Esophagus squamous epithelium (tissue), 5 donors: ENCODE measurements at regions not wholly inside any gene's neighbourhood (a gene's known extent, or its start where the extent isn't known, plus 50 kb on each side); places are given as distances from the start of the nearest gene placed in this dataset.

Experiments
- DNase-seq: peaks from one replicate; lab custom pipeline; 2025; lab: John Stamatoyannopoulos, UW
- H3K27ac ChIP-seq, 4 donors: fragments of 200-600 bp; sonication (generic); one replicate each; pipeline ENCODE4 v1.5.1; 2016 to 2019; ENCODE audit warnings: mild to moderate bottlenecking in 1 of 4
- H3K27me3 ChIP-seq, 4 donors: fragments of 200-600 bp; sonication (generic); 1 replicate in 3 of 4; 2 replicates in 1 of 4; pipeline versions ENCODE4 v1.5.1 to v1.6.0; 2017 to 2021; ENCODE audit warnings: antibody characterized with exemption in 1 of 4
- H3K36me3 ChIP-seq, 3 donors: fragments of 200-600 bp; sonication (generic); one replicate each; pipeline ENCODE4 v1.5.1; 2016 to 2019
- H3K4me1 ChIP-seq, 3 donors: fragments of 200-600 bp; sonication (generic); one replicate each; pipeline ENCODE4 v1.5.1; 2017 to 2019
- H3K4me3 ChIP-seq, 4 donors: fragments of 200-600 bp; sonication (generic); 1 replicate in 3 of 4; 2 replicates in 1 of 4; pipeline ENCODE4 v1.5.1; 2016 to 2019; ENCODE audit warnings: mild to moderate bottlenecking in 2 of 4, moderate library complexity in 1 of 4
- H3K9me3 ChIP-seq, 3 donors: fragments of 200-600 bp; sonication (generic); one replicate each; pipeline ENCODE4 v1.5.1; 2016 to 2019
- CTCF ChIP-seq, 6 experiments: fragments of 450-650 bp in 4 of 6; fragments of 200-600 bp in 2 of 6; sonication (generic) in 2 of 6; IDR thresholded peaks; one replicate each; pipeline ENCODE4 v1.5.1; 2016 to 2019; ENCODE audit warnings: antibody characterized with exemption in 6 of 6, mild to moderate bottlenecking in 4 of 6, moderate library complexity in 4 of 6
- POLR2A ChIP-seq, 4 donors: fragments of 450-650 bp; IDR thresholded peaks; one replicate each; pipeline ENCODE4 v1.6.1; 2017; ENCODE audit warnings: antibody characterized with exemption in 4 of 4, mild to moderate bottlenecking in 4 of 4, moderate library complexity in 3 of 4
- WGBS, 2 donors: methylation state at CpG; one replicate each; pipeline ENCODE4 v1.1.5; 2018; 5-methylcytosine and 5-hydroxymethylcytosine counted together
- intact Hi-C: fragments of 100-400 bp; cut with DNase I; formaldehyde crosslinking; loops from one replicate; pipeline ENCODE4 v1.15.0; 2022
- donor health status: DM: yes; HTN: yes; CAD: no.

GRCh38 chrY:20997355-20997754, 241.4 kb downstream of the RPS4Y2 start:
- H3K9me3 ChIP-seq = no peaks in the 10 kb centered on the region
- intact Hi-C loops = no loop called here
- H3K4me1 ChIP-seq = no peaks in the 10 kb centered on the region
- 80% methylated on average over 1 of the region's 2 CpGs; no CpG with 5 or more reads in 1 of the 2 donors for WGBS, 2 donors
- H3K36me3 ChIP-seq = no peaks in the 10 kb centered on the region
- no peak overlapping the region for H3K4me3 ChIP-seq
- no peak overlapping the region for H3K27ac ChIP-seq
- DNase-seq = no peak
- H3K27me3 ChIP-seq = no peaks in the 10 kb centered on the region
- TF ChIP-seq CTCF (IDR thresholded peaks at IDR 0.05) = no peak
- no peak for TF ChIP-seq POLR2A (IDR thresholded peaks at IDR 0.05)

DNA sequence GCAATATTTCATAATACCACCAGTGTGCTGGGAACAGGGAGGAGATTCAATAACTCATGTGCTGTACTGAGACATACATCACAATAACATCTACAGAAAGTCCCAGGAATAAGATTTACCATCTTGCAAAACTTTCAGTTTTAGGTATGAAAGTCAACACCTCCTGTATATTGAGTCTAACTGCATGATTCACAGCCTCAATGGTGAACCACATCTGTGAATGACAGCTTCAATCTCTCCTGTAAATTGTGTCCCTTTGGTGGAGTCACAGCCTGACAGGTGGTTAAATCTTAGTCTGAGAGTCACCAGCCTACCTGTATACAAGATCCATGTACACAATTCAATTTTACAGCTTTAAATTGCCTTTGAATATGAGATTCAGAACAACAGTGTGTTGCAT, 242.1 kb downstream of the RPS4Y2 start:
- Histone ChIP-seq H3K27ac (no peak overlapping the region), H3K27me3 (no peaks in the 10 kb centered on the region), H3K4me3 (no peak overlapping the region), H3K4me1 (no peaks in the 10 kb centered on the region), H3K36me3 (no peaks in the 10 kb centered on the region), H3K9me3 (no peaks in the 10 kb centered on the region)
- intact Hi-C loops = no loop called here
- TF ChIP-seq POLR2A (IDR thresholded peaks at IDR 0.05) = no peak
- TF ChIP-seq CTCF (IDR thresholded peaks at IDR 0.05) = no peak
- DNase-seq = no peak

DNA sequence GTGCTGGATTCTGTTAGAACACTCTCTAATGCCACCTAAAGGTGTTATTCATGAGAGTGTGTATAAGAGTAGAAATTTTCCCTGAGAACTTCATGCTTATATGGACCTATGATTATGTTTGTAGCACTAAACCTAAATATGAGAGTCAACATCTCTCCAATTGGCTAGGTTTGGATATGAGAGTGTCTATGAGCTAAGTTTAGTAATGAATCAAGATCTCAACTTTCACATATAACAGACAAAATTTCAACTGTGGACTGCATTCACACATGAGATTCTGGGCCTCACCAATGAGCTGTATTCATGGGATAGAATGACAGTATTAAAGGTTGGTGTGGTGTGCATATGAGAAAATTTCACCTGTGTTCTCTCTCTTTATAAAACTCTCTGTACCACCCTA, 242.6 kb downstream of the RPS4Y2 start:
- TF ChIP-seq POLR2A (IDR thresholded peaks at IDR 0.05) (no peak), CTCF (IDR thresholded peaks at IDR 0.05) (no peak)
- Histone ChIP-seq H3K4me3 (no peak overlapping the region), H3K9me3 (no peaks in the 10 kb centered on the region), H3K27ac (no peak overlapping the region), H3K4me1 (no peaks in the 10 kb centered on the region), H3K36me3 (no peaks in the 10 kb centered on the region), H3K27me3 (no peaks in the 10 kb centered on the region)
- intact Hi-C loops = no loop called here
- DNase-seq = no peak

- intact Hi-C loops = no loop called here
- H3K36me3 ChIP-seq = no peaks in the 10 kb centered on the region
- H3K4me3 ChIP-seq = no peak overlapping the region
- DNase-seq = no peak
- TF ChIP-seq CTCF (IDR thresholded peaks at IDR 0.05) (no peak), POLR2A (IDR thresholded peaks at IDR 0.05) (no peak)
- no peaks in the 10 kb centered on the region for H3K4me1 ChIP-seq
- no peaks in the 10 kb centered on the region for H3K27me3 ChIP-seq
- no peak overlapping the region for H3K27ac ChIP-seq
- no peaks in the 10 kb centered on the region for H3K9me3 ChIP-seq
Observed at GRCh38 chrY:21001102-21001501, 245.2 kb downstream of the RPS4Y2 start.

- 83% methylated on average over 2 of the region's 2 CpGs; no CpG with 5 or more reads in 1 of the 2 donors for WGBS, 2 donors
- no peaks in the 10 kb centered on the region for H3K4me1 ChIP-seq
- no peaks in the 10 kb centered on the region for H3K36me3 ChIP-seq
- no peaks in the 10 kb centered on the region for H3K27me3 ChIP-seq
- intact Hi-C loops = no loop called here
- no peak overlapping the region for H3K4me3 ChIP-seq
- no peak overlapping the region for H3K27ac ChIP-seq
- H3K9me3 ChIP-seq = no peaks in the 10 kb centered on the region
- DNase-seq = no peak
- no peak for TF ChIP-seq CTCF (IDR thresholded peaks at IDR 0.05)
- no peak for TF ChIP-seq POLR2A (IDR thresholded peaks at IDR 0.05)
Observed at GRCh38 chrY:21003059-21003458, 247.2 kb downstream of the RPS4Y2 start.
